ENCODE measurements at regions not wholly inside any gene's neighbourhood (a gene's known extent, or its start where the extent isn't known, plus 50 kb on each side); places are given as distances from the start of the nearest gene placed in this dataset.

GRCh38 chr10:111852801-111853200, 330.8 kb downstream of the GPAM start:
- Histone ChIP-seq H3K9me3 (replicated peaks; ENCODE audit: control insufficient read depth, insufficient read depth, low read length) (peaks cover 2% of the 10 kb centered on the region), H3K79me2 (ENCODE audit: control insufficient read depth, insufficient read depth, low read length) (no peaks in the 10 kb centered on the region), H3K4me1 (ENCODE audit: control insufficient read depth, extremely low read depth, insufficient read depth, low read length) (no peaks in the 10 kb centered on the region), H3K4me2 (ENCODE audit: insufficient read depth, low read length) (no peak overlapping the region), H4K20me1 (replicated peaks; ENCODE audit: control insufficient read depth, extremely low read depth, insufficient read depth, low read length) (no peaks in the 10 kb centered on the region), H3K36me3 (ENCODE audit: control insufficient read depth in 2 of 2, extremely low read depth in 1 of 2, insufficient read depth in 2 of 2, low read length in 2 of 2) (no peaks in the 10 kb centered on the region), H3K9ac (replicated peaks; ENCODE audit: extremely low read depth, insufficient read depth, low read length) (no peak overlapping the region), H3K27me3 (ENCODE audit: control insufficient read depth in 2 of 2, insufficient read depth in 2 of 2, low read length in 2 of 2) (no peaks in the 10 kb centered on the region), H3K27ac (ENCODE audit: insufficient read depth, low read depth, low read length) (no peak overlapping the region), H2AFZ (ENCODE audit: low read depth, low read length) (no peak overlapping the region), H3K9me1 (replicated peaks; ENCODE audit: control insufficient read depth, extremely low read depth, insufficient read depth, low read length) (no peaks in the 10 kb centered on the region), H3K4me3 (replicated peaks in 1 of 3; ENCODE audit: insufficient read depth in 1 of 3, low read depth in 1 of 3, low read length in 3 of 3) (no peak overlapping the region)
- intact Hi-C loops (cut with micrococcal nuclease): no loop called here
- CTCF ChIA-PET: no interaction called here
- FAIRE-seq (no peak), DNase-seq (ENCODE audit: low read depth, low spot score) (no peak)
- BruUV-seq (replicated peaks): no TSS peak
- POLR2A ChIA-PET: no interaction called here
- dilution Hi-C loops (cut with MboI; ENCODE audit: extremely low pct_ligation_motif_present, low sequenced_read_pairs): no loop called here
- TF ChIP-seq MAX (IDR thresholded peaks at IDR 0.05; ENCODE audit: insufficient read depth, insufficient read length): no peak
- TF ChIP-seq GATA2 (IDR thresholded peaks at IDR 0.05; ENCODE audit: insufficient read depth, insufficient read length, low read depth, low read length): no peak
- TF ChIP-seq EZH2 (IDR thresholded peaks at IDR 0.05; ENCODE audit: borderline replicate concordance, low read depth, low read length, severe bottlenecking): no peak
- TF ChIP-seq POLR2A (IDR thresholded peaks at IDR 0.05; ENCODE audit: low read depth, low read length): no peak
- no peak for TF ChIP-seq CTCF (IDR thresholded peaks at IDR 0.05; ENCODE audit: extremely low read depth in 1 of 2, insufficient read depth in 1 of 2, low read depth in 1 of 2, low read length in 2 of 2)
- TF ChIP-seq FOS (IDR thresholded peaks at IDR 0.05; ENCODE audit: borderline replicate concordance, insufficient read depth, low read length): no peak
- no peak for TF ChIP-seq MYC (IDR thresholded peaks at IDR 0.05; ENCODE audit: low read depth, low read length)
- TF ChIP-seq JUN (IDR thresholded peaks at IDR 0.05; ENCODE audit: borderline replicate concordance, insufficient read depth, insufficient read length, low read depth): no peak
- TF ChIP-seq POLR2AphosphoS5 (IDR thresholded peaks at IDR 0.05; ENCODE audit: insufficient read depth, low read depth, low read length): no peak

Measured in endothelial cell of umbilical vein (primary cell).